ENCODE measurements at regions not wholly inside any gene's neighbourhood (a gene's known extent, or its start where the extent isn't known, plus 50 kb on each side); places are given as distances from the start of the nearest gene placed in this dataset.

DNA sequence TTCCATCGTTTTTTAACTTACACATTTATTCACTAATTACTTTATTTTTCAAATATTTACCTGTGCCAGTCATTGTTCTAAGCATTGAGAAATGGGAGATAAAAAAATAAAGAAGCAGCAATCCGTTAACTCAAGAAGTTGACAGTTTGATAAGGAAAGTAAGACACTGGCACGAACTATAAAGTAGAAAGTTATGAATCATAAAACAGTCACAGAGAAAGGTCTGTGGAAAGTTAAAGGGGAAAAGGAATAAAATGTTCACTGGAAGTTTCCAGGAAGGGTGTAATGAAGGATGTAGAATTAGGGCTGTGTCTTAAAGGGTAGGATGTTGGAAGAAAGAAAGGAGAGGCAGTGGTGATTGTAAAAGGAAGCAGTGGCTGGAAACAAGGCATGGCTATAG is 118.9 kb downstream of the RDH14 start:
- TF ChIP-seq CEBPB (IDR thresholded peaks at IDR 0.05; ENCODE audit: low read depth, low read length) (no peak), GABPA (IDR thresholded peaks at IDR 0.05; ENCODE audit: borderline replicate concordance, insufficient read depth, low read length) (no peak), TAF1 (IDR thresholded peaks at IDR 0.05; ENCODE audit: low read depth, low read length) (no peak), CTCF (IDR thresholded peaks at IDR 0.05; ENCODE audit: control extremely low read depth in 1 of 3, insufficient read depth in 1 of 3, low read depth in 1 of 3, low read length in 3 of 3) (no peak), POLR2A (IDR thresholded peaks at IDR 0.05; ENCODE audit: control extremely low read depth in 1 of 2, low read depth in 2 of 2, low read length in 2 of 2) (no peak), HDAC6 (IDR thresholded peaks at IDR 0.05; ENCODE audit: low read depth, low read length) (no peak), TBP (IDR thresholded peaks at IDR 0.05; ENCODE audit: low read depth, low read length) (no peak), EZH2 (IDR thresholded peaks at IDR 0.05; ENCODE audit: low read depth, low read length, severe bottlenecking) (no peak), KDM1A (IDR thresholded peaks at IDR 0.05; ENCODE audit: borderline replicate concordance, low read length) (no peak), EGR1 (IDR thresholded peaks at IDR 0.05; ENCODE audit: borderline replicate concordance, low read depth, low read length) (no peak), POLR2AphosphoS5 (IDR thresholded peaks at IDR 0.05; ENCODE audit: low read depth, low read length) (no peak), BRCA1 (IDR thresholded peaks at IDR 0.05; ENCODE audit: low read depth, low read length) (no peak), JUND (IDR thresholded peaks at IDR 0.05; ENCODE audit: low read length) (no peak)
